DND-41 (cell line): ENCODE measurements at regions not wholly inside any gene's neighbourhood (a gene's known extent, or its start where the extent isn't known, plus 50 kb on each side); places are given as distances from the start of the nearest gene placed in this dataset.
"Not testable (repeated sequence)": the region's sequence is repeated elsewhere in the genome, so short reads cannot be mapped to it uniquely, and the experiment has no call there.

Experiments used
- CTCF ChIP-seq: IDR thresholded peaks from 2 replicates; pipeline ENCODE4 v1.5.1; 2012; ENCODE audit warnings: borderline replicate concordance, low read length, moderate library complexity, mild to moderate bottlenecking; ENCODE audit not compliant: poor library complexity, severe bottlenecking; ENCODE audit errors: extremely low read depth
- EZH2 ChIP-seq: IDR thresholded peaks from 3 replicates; pipeline ENCODE4 v1.6.1; 2012; ENCODE audit warnings: borderline replicate concordance, low read depth, mild to moderate bottlenecking, moderate library complexity, low read length, inconsistent platforms; ENCODE audit not compliant: severe bottlenecking

GRCh38 chr4:49573666-49574215, 587.7 kb downstream of the CWH43 start:
- not testable (repeated sequence) for TF ChIP-seq EZH2, CTCF
